ENCODE measurements at regions not wholly inside any gene's neighbourhood (a gene's known extent, or its start where the extent isn't known, plus 50 kb on each side); places are given as distances from the start of the nearest gene placed in this dataset.

- no peak overlapping the region for H4K12ac ChIP-seq (ENCODE audit: low read depth, low read length)
- no peak overlapping the region for H2AFZ ChIP-seq (ENCODE audit: insufficient read depth, low read length, poor library complexity)
- H2BK5ac ChIP-seq (ENCODE audit: low read depth, low read length, poor library complexity) = no peak overlapping the region
- H3K4me1 ChIP-seq (ENCODE audit: control insufficient read depth in 1 of 2, insufficient read depth in 2 of 2, low read length in 2 of 2) = no peaks in the 10 kb centered on the region
- no peak overlapping the region for H4K91ac ChIP-seq (ENCODE audit: low read depth, low read length)
- no peak overlapping the region for H2BK120ac ChIP-seq (ENCODE audit: insufficient read depth, low read length, poor library complexity)
- no peak overlapping the region for H4K8ac ChIP-seq (ENCODE audit: low read depth, low read length)
- no peak overlapping the region for H3K4me2 ChIP-seq (ENCODE audit: low read length)
- H3K23ac ChIP-seq (ENCODE audit: low read length) = no peak overlapping the region
- no peak overlapping the region for H3K9ac ChIP-seq (ENCODE audit: low read length)
- peak; percentile 14 to 43 for DNase-seq
- H3K79me2 ChIP-seq (ENCODE audit: control insufficient read depth, insufficient read depth, low read length, poor library complexity) = no peaks in the 10 kb centered on the region
- no peak overlapping the region for H3K18ac ChIP-seq (ENCODE audit: low read length)
- H3K79me1 ChIP-seq (ENCODE audit: low read length) = peaks cover 2% of the 10 kb centered on the region
- H2AK5ac ChIP-seq (ENCODE audit: low read length) = no peak overlapping the region
- no peak overlapping the region for H3K14ac ChIP-seq (ENCODE audit: low read length)
- 100% methylated on average over 1 of the region's 1 CpG for WGBS (ENCODE audit: extremely low coverage, insufficient coverage, insufficient read length)
- H3K36me3 ChIP-seq (ENCODE audit: control insufficient read depth in 1 of 2, insufficient read depth in 2 of 2, low read length in 2 of 2) = no peaks in the 10 kb centered on the region
- H3K27ac ChIP-seq (ENCODE audit: low read depth, low read length) = no peak overlapping the region
- no peaks in the 10 kb centered on the region for H3K27me3 ChIP-seq (ENCODE audit: insufficient read depth, low read length)
- no peak overlapping the region for H3K4me3 ChIP-seq (ENCODE audit: low read depth, low read length)
- H3K4ac ChIP-seq (ENCODE audit: low read depth, low read length) = no peak overlapping the region
- H3K9me3 ChIP-seq (ENCODE audit: insufficient read depth, low read depth, low read length) = no peaks in the 10 kb centered on the region
- no peak overlapping the region for H2BK12ac ChIP-seq (ENCODE audit: low read length)
Measured at GRCh38 chr1:187680823-187681222, 852.1 kb downstream of the PLA2G4A start.

- peaks cover 2% of the 10 kb centered on the region for H3K79me1 ChIP-seq (ENCODE audit: low read length)
- H3K18ac ChIP-seq (ENCODE audit: low read length) = no peak overlapping the region
- H2BK12ac ChIP-seq (ENCODE audit: low read length) = no peak overlapping the region
- H2AK5ac ChIP-seq (ENCODE audit: low read length) = no peak overlapping the region
- H3K23ac ChIP-seq (ENCODE audit: low read length) = no peak overlapping the region
- H3K4me1 ChIP-seq (ENCODE audit: control insufficient read depth in 1 of 2, insufficient read depth in 2 of 2, low read length in 2 of 2) = no peaks in the 10 kb centered on the region
- no peak overlapping the region for H4K8ac ChIP-seq (ENCODE audit: low read depth, low read length)
- no peak overlapping the region for H3K27ac ChIP-seq (ENCODE audit: low read depth, low read length)
- H4K91ac ChIP-seq (ENCODE audit: low read depth, low read length) = no peak overlapping the region
- H2BK120ac ChIP-seq (ENCODE audit: insufficient read depth, low read length, poor library complexity) = no peak overlapping the region
- H3K4me2 ChIP-seq (ENCODE audit: low read length) = no peak overlapping the region
- no peak overlapping the region for H3K14ac ChIP-seq (ENCODE audit: low read length)
- no peak overlapping the region for H3K9ac ChIP-seq (ENCODE audit: low read length)
- no peak overlapping the region for H2BK5ac ChIP-seq (ENCODE audit: low read depth, low read length, poor library complexity)
- peak in 1 of 2 donors; percentile 1 for DNase-seq
- no peak overlapping the region for H2AFZ ChIP-seq (ENCODE audit: insufficient read depth, low read length, poor library complexity)
- H3K9me3 ChIP-seq (ENCODE audit: insufficient read depth, low read depth, low read length) = no peaks in the 10 kb centered on the region
- H3K4ac ChIP-seq (ENCODE audit: low read depth, low read length) = no peak overlapping the region
- WGBS (ENCODE audit: extremely low coverage, insufficient coverage, insufficient read length) = no CpG with 5 or more reads among the region's 2 CpGs
- H3K4me3 ChIP-seq (ENCODE audit: low read depth, low read length) = no peak overlapping the region
- H4K12ac ChIP-seq (ENCODE audit: low read depth, low read length) = no peak overlapping the region
- no peaks in the 10 kb centered on the region for H3K36me3 ChIP-seq (ENCODE audit: control insufficient read depth in 1 of 2, insufficient read depth in 2 of 2, low read length in 2 of 2)
- no peaks in the 10 kb centered on the region for H3K27me3 ChIP-seq (ENCODE audit: insufficient read depth, low read length)
- H3K79me2 ChIP-seq (ENCODE audit: control insufficient read depth, insufficient read depth, low read length, poor library complexity) = no peaks in the 10 kb centered on the region
Measured at GRCh38 chr1:187682112-187682511, 853.4 kb downstream of the PLA2G4A start.

GRCh38 chr1:187685333-187685732 is 856.6 kb downstream of the PLA2G4A start:
- Histone ChIP-seq H3K14ac (ENCODE audit: low read length) (no peak overlapping the region), H2BK120ac (ENCODE audit: insufficient read depth, low read length, poor library complexity) (no peak overlapping the region), H2AFZ (ENCODE audit: insufficient read depth, low read length, poor library complexity) (no peak overlapping the region), H3K23ac (ENCODE audit: low read length) (no peak overlapping the region), H3K27me3 (ENCODE audit: insufficient read depth, low read length) (no peaks in the 10 kb centered on the region), H4K91ac (ENCODE audit: low read depth, low read length) (no peak overlapping the region), H3K18ac (ENCODE audit: low read length) (no peak overlapping the region), H3K9ac (ENCODE audit: low read length) (no peak overlapping the region), H4K8ac (ENCODE audit: low read depth, low read length) (no peak overlapping the region), H3K4me2 (ENCODE audit: low read length) (no peak overlapping the region), H4K12ac (ENCODE audit: low read depth, low read length) (no peak overlapping the region), H2BK5ac (ENCODE audit: low read depth, low read length, poor library complexity) (no peak overlapping the region), H3K79me1 (ENCODE audit: low read length) (peaks cover 2% of the 10 kb centered on the region), H3K9me3 (ENCODE audit: insufficient read depth, low read depth, low read length) (no peaks in the 10 kb centered on the region), H2BK12ac (ENCODE audit: low read length) (no peak overlapping the region), H3K4me1 (ENCODE audit: control insufficient read depth in 1 of 2, insufficient read depth in 2 of 2, low read length in 2 of 2) (no peaks in the 10 kb centered on the region), H2AK5ac (ENCODE audit: low read length) (no peak overlapping the region), H3K4ac (ENCODE audit: low read depth, low read length) (no peak overlapping the region), H3K27ac (ENCODE audit: low read depth, low read length) (no peak overlapping the region), H3K4me3 (ENCODE audit: low read depth, low read length) (no peak overlapping the region), H3K36me3 (ENCODE audit: control insufficient read depth in 1 of 2, insufficient read depth in 2 of 2, low read length in 2 of 2) (no peaks in the 10 kb centered on the region), H3K79me2 (ENCODE audit: control insufficient read depth, insufficient read depth, low read length, poor library complexity) (no peaks in the 10 kb centered on the region)
- DNase-seq = peak in 1 of 2 donors; percentile 35

DNA sequence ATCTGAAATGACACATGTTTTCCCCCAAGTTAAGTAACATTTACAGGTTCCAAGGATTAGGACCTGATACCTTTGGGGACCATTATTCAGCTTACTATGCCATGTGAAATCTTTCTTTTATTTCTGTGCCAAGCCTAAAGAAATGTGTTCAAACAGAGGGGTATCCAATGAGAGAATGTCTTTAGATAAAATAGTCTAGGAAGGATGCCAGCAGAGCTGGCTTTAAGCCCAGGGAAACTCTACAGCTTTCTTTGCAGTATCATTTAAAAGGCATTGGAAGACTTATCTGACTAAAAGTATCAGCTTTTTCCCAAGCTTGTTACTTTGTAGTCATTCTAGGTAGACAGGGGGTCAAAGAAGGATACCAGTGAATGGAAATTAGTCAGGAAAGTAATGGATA is 860.4 kb downstream of the PLA2G4A start:
- H2AFZ ChIP-seq (ENCODE audit: insufficient read depth, low read length, poor library complexity) = no peak overlapping the region
- H3K79me2 ChIP-seq (ENCODE audit: control insufficient read depth, insufficient read depth, low read length, poor library complexity) = no peaks in the 10 kb centered on the region
- H4K12ac ChIP-seq (ENCODE audit: low read depth, low read length) = no peak overlapping the region
- no peak overlapping the region for H3K27ac ChIP-seq (ENCODE audit: low read depth, low read length)
- H3K36me3 ChIP-seq (ENCODE audit: control insufficient read depth in 1 of 2, insufficient read depth in 2 of 2, low read length in 2 of 2) = no peaks in the 10 kb centered on the region
- H3K4ac ChIP-seq (ENCODE audit: low read depth, low read length) = no peak overlapping the region
- H3K4me3 ChIP-seq (ENCODE audit: low read depth, low read length) = no peak overlapping the region
- H4K8ac ChIP-seq (ENCODE audit: low read depth, low read length) = no peak overlapping the region
- no peaks in the 10 kb centered on the region for H3K9me3 ChIP-seq (ENCODE audit: insufficient read depth, low read depth, low read length)
- H2BK12ac ChIP-seq (ENCODE audit: low read length) = no peak overlapping the region
- no peak overlapping the region for H4K91ac ChIP-seq (ENCODE audit: low read depth, low read length)
- H3K79me1 ChIP-seq (ENCODE audit: low read length) = no peaks in the 10 kb centered on the region
- H3K23ac ChIP-seq (ENCODE audit: low read length) = no peak overlapping the region
- no peak overlapping the region for H3K9ac ChIP-seq (ENCODE audit: low read length)
- no peak overlapping the region for H3K14ac ChIP-seq (ENCODE audit: low read length)
- no peak overlapping the region for H3K18ac ChIP-seq (ENCODE audit: low read length)
- H3K4me2 ChIP-seq (ENCODE audit: low read length) = no peak overlapping the region
- no peak overlapping the region for H2AK5ac ChIP-seq (ENCODE audit: low read length)
- H3K27me3 ChIP-seq (ENCODE audit: insufficient read depth, low read length) = no peaks in the 10 kb centered on the region
- no peak overlapping the region for H2BK5ac ChIP-seq (ENCODE audit: low read depth, low read length, poor library complexity)
- no peaks in the 10 kb centered on the region for H3K4me1 ChIP-seq (ENCODE audit: control insufficient read depth in 1 of 2, insufficient read depth in 2 of 2, low read length in 2 of 2)
- H2BK120ac ChIP-seq (ENCODE audit: insufficient read depth, low read length, poor library complexity) = no peak overlapping the region
- no peak for DNase-seq

DNA sequence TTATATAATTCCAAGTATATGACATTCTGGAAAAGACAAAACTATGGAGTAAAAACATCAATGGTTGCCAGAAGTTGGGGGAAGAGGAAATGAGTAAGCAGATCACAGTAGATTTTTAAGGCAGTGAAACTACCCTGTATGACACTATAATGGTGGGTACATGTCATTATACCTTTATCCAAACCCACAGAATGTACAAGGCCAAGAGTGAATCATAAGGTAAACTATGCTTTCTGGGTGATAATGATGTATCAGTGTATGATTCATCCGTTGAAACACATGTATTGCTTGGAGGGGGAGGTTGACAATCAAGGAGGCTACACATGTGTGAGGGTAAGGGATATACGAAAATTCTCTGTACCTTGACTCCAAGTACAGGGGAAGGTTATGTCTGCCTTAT is 862.7 kb downstream of the PLA2G4A start:
- Histone ChIP-seq H4K8ac (ENCODE audit: low read depth, low read length) (no peak overlapping the region), H3K27me3 (ENCODE audit: insufficient read depth, low read length) (no peaks in the 10 kb centered on the region), H3K79me1 (ENCODE audit: low read length) (no peaks in the 10 kb centered on the region), H2BK12ac (ENCODE audit: low read length) (no peak overlapping the region), H3K36me3 (ENCODE audit: control insufficient read depth in 1 of 2, insufficient read depth in 2 of 2, low read length in 2 of 2) (no peaks in the 10 kb centered on the region), H3K4me2 (ENCODE audit: low read length) (no peak overlapping the region), H3K27ac (ENCODE audit: low read depth, low read length) (no peak overlapping the region), H3K4me3 (ENCODE audit: low read depth, low read length) (no peak overlapping the region), H3K14ac (ENCODE audit: low read length) (no peak overlapping the region), H2AK5ac (ENCODE audit: low read length) (no peak overlapping the region), H3K9me3 (ENCODE audit: insufficient read depth, low read depth, low read length) (peaks cover 2% of the 10 kb centered on the region), H3K9ac (ENCODE audit: low read length) (no peak overlapping the region), H2AFZ (ENCODE audit: insufficient read depth, low read length, poor library complexity) (no peak overlapping the region), H2BK120ac (ENCODE audit: insufficient read depth, low read length, poor library complexity) (no peak overlapping the region), H3K23ac (ENCODE audit: low read length) (no peak overlapping the region), H3K18ac (ENCODE audit: low read length) (no peak overlapping the region), H4K12ac (ENCODE audit: low read depth, low read length) (no peak overlapping the region), H3K4ac (ENCODE audit: low read depth, low read length) (no peak overlapping the region), H2BK5ac (ENCODE audit: low read depth, low read length, poor library complexity) (no peak overlapping the region), H3K79me2 (ENCODE audit: control insufficient read depth, insufficient read depth, low read length, poor library complexity) (no peaks in the 10 kb centered on the region), H4K91ac (ENCODE audit: low read depth, low read length) (no peak overlapping the region), H3K4me1 (ENCODE audit: control insufficient read depth in 1 of 2, insufficient read depth in 2 of 2, low read length in 2 of 2) (no peaks in the 10 kb centered on the region)
- WGBS (ENCODE audit: extremely low coverage, insufficient coverage, insufficient read length) = no CpG with 5 or more reads among the region's 2 CpGs
- no peak for DNase-seq

Measured in trophoblast cell (in vitro differentiated cells and primary cell).